DND-41 (cell line): ENCODE measurements at regions not wholly inside any gene's neighbourhood (a gene's known extent, or its start where the extent isn't known, plus 50 kb on each side); places are given as distances from the start of the nearest gene placed in this dataset.

Experiments used
- ATAC-seq: fragments of 200-7000 bp; cut with Tn5 transposase; 3 replicates; pipeline ENCODE4 v1.9.1; 2021; ENCODE audit warnings: low read depth; ENCODE audit not compliant: insufficient read depth
- DNase-seq: peaks from one replicate; pipeline ENCODE4 v3.0.0-alpha.2; 2020
- H2AFZ ChIP-seq: 2 replicates; pipeline ENCODE4 v1.6.0; 2012; ENCODE audit warnings: low read depth, low read length
- H3K27ac ChIP-seq: 2 replicates; pipeline ENCODE4 v1.5.1; 2012; ENCODE audit warnings: low read length, inconsistent platforms
- H3K27me3 ChIP-seq: fragments of 200-600 bp; sonication (generic); 2 replicates; pipeline ENCODE4 v1.6.0; 2012; ENCODE audit warnings: low read length, mild to moderate bottlenecking, inconsistent platforms; ENCODE audit not compliant: insufficient read depth, poor library complexity
- H3K36me3 ChIP-seq: 2 replicates; pipeline ENCODE4 v1.5.1; 2012; ENCODE audit warnings: low read length, inconsistent platforms; ENCODE audit not compliant: insufficient read depth
- H3K4me1 ChIP-seq: 2 replicates; pipeline ENCODE4 v1.5.1; 2012; ENCODE audit warnings: mild to moderate bottlenecking, low read length; ENCODE audit not compliant: insufficient read depth
- H3K4me2 ChIP-seq: 2 replicates; pipeline ENCODE4 v1.6.0; 2012; ENCODE audit warnings: mild to moderate bottlenecking, moderate library complexity, low read length, inconsistent platforms; ENCODE audit not compliant: insufficient read depth
- H3K4me3 ChIP-seq, 2 experiments: fragments of 200-600 bp in 1 of 2; shearing (Covaris generic) in 1 of 2; 2 replicates each; pipeline ENCODE4 v1.5.1; 2012 to 2016; ENCODE audit warnings: inconsistent platforms in 2 of 2, low read length in 2 of 2, mild to moderate bottlenecking in 2 of 2, low read depth in 1 of 2, moderate library complexity in 1 of 2
- H3K79me2 ChIP-seq: 2 replicates; pipeline ENCODE4 v1.6.0; 2012; ENCODE audit warnings: low read length, inconsistent platforms; ENCODE audit not compliant: insufficient read depth
- H3K9ac ChIP-seq: 2 replicates; pipeline ENCODE4 v1.6.0; 2012; ENCODE audit warnings: low read depth, mild to moderate bottlenecking, inconsistent platforms, low read length, moderate library complexity
- H3K9me3 ChIP-seq: 2 replicates; pipeline ENCODE4 v1.5.1; 2012; ENCODE audit warnings: low read length, moderate library complexity, mild to moderate bottlenecking, inconsistent platforms; ENCODE audit not compliant: insufficient read depth, severe bottlenecking
- H4K20me1 ChIP-seq: 2 replicates; pipeline ENCODE4 v1.6.0; 2012; ENCODE audit warnings: low read length; ENCODE audit not compliant: insufficient read depth
- CTCF ChIP-seq: IDR thresholded peaks from 2 replicates; pipeline ENCODE4 v1.5.1; 2012; ENCODE audit warnings: borderline replicate concordance, low read length, moderate library complexity, mild to moderate bottlenecking; ENCODE audit not compliant: poor library complexity, severe bottlenecking; ENCODE audit errors: extremely low read depth
- EZH2 ChIP-seq: IDR thresholded peaks from 3 replicates; pipeline ENCODE4 v1.6.1; 2012; ENCODE audit warnings: borderline replicate concordance, low read depth, mild to moderate bottlenecking, moderate library complexity, low read length, inconsistent platforms; ENCODE audit not compliant: severe bottlenecking

DNA sequence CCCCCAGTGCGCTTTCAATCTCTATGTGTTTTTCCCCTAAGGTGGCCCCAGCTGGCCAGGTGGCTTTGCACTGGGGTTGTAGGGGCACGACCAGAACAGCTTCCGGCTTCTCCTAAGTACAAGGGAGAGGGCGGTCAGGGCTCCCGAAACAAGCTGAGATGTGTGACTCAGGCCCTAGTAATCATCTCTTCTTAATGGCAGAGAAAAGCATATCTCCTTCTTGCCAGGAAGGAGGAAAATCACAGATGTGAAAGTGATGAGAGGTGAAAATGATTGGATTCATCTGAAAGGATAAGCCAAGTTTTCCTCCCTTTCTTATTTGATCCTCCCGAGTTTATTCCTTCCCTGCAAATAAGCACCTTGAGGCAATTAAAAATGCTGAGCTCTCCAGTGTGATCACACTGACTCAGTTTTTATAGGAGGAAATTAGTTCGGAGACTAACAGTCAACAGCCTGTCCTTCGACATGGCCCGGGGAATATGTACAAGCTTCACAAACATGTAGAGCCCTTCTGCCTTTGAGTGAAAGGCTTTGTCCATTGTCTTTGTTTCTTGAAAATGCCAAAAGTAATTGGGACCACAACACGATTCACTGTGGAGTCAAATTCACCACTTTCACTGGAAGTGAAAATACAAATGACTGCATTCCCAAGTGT, 514.8 kb downstream of the PSAT1 start:
- Histone ChIP-seq H4K20me1 (no peaks in the 10 kb centered on the region), H2AFZ (no peak overlapping the region), H3K36me3 (no peaks in the 10 kb centered on the region), H3K4me3 (no peak overlapping the region), H3K4me2 (no peak overlapping the region), H3K79me2 (no peaks in the 10 kb centered on the region), H3K27ac (no peak overlapping the region), H3K4me1 (no peaks in the 10 kb centered on the region), H3K27me3 (no peaks in the 10 kb centered on the region), H3K9me3 (no peaks in the 10 kb centered on the region), H3K9ac (no peak overlapping the region)
- ATAC-seq (no peak), DNase-seq (no peak)
- TF ChIP-seq EZH2, result no peak
- TF ChIP-seq CTCF, result no peak

DNA sequence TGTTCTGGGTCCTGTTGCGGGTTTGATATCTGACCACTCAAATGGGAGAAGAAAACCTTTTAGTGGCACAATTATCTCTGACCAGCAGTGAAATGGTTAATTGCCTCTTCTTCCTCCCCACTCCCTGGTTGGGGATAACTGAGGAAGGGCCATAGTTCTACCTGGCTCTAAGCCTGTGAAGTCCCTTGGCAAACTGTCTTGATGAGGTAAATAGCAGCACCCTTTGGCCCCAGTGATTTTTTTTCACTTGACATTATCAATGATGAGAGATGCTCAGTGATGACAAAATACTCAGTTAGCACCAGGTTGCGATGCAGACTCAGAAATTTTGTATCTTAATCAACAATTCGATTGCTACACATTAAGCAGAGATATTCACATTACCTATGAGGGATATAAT, 515.7 kb downstream of the PSAT1 start:
- ATAC-seq, result no peak
- no peaks in the 10 kb centered on the region for H3K4me1 ChIP-seq
- no peak overlapping the region for H3K4me3 ChIP-seq
- no peaks in the 10 kb centered on the region for H3K9me3 ChIP-seq
- H3K9ac ChIP-seq, result no peak overlapping the region
- H4K20me1 ChIP-seq, result no peaks in the 10 kb centered on the region
- H3K27me3 ChIP-seq, result no peaks in the 10 kb centered on the region
- TF ChIP-seq EZH2 (no peak), CTCF (no peak)
- no peak overlapping the region for H3K4me2 ChIP-seq
- H2AFZ ChIP-seq, result no peak overlapping the region
- no peaks in the 10 kb centered on the region for H3K36me3 ChIP-seq
- H3K27ac ChIP-seq, result no peak overlapping the region
- DNase-seq, result no peak
- H3K79me2 ChIP-seq, result no peaks in the 10 kb centered on the region

DNA sequence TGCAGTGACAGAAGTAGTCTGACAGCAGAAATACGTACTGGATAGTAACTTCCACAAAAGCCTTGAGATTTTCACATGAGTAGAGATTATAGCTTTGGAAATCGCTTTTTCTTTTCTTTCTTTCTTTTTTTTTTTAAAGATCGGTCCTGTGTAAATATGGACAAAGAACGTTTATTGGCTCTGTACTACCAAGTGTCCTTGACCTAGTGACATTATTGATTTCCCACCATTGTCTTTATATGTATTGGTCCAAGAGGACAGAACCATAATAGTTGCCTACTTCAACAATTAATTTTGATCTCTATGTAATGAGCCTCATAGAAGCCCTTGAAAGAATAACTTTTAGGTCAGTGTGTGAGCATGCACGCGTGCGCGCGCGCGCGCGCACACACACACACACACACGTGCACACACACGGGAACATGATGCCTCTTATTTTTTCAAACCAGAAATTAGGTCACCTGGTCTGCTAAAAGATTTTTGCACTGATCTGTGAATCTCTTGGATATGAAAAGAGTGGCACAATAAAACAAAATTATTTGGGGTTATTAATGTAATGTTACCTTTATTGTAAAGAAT, 516.8 kb downstream of the PSAT1 start:
- Histone ChIP-seq H2AFZ (no peak overlapping the region), H3K36me3 (no peaks in the 10 kb centered on the region), H3K27ac (no peak overlapping the region), H3K9me3 (no peaks in the 10 kb centered on the region), H3K4me3 (no peak overlapping the region), H3K9ac (no peak overlapping the region), H3K27me3 (no peaks in the 10 kb centered on the region), H3K4me1 (no peaks in the 10 kb centered on the region), H3K79me2 (no peaks in the 10 kb centered on the region), H4K20me1 (no peaks in the 10 kb centered on the region), H3K4me2 (no peak overlapping the region)
- ATAC-seq (no peak), DNase-seq (no peak)
- TF ChIP-seq CTCF (no peak), EZH2 (no peak)
